K562 (cell line): ENCODE measurements at regions not wholly inside any gene's neighbourhood (a gene's known extent, or its start where the extent isn't known, plus 50 kb on each side); places are given as distances from the start of the nearest gene placed in this dataset.

Source experiments
- DIDO1 ChIP-seq: fragments of 450-650 bp; IDR thresholded peaks from 2 replicates; pipeline ENCODE4 v1.6.1; 2016; ENCODE audit warnings: low read depth, missing biosample characterization, missing genetic modification characterization
- HES1 ChIP-seq: fragments of 450-650 bp; IDR thresholded peaks from 2 replicates; pipeline ENCODE4 v1.6.1; 2016; ENCODE audit warnings: low read depth, mild to moderate bottlenecking, moderate library complexity
- HNRNPH1 ChIP-seq: fragments of 200-400 bp; formaldehyde crosslinking; optimal IDR thresholded peaks from 2 replicates; pipeline ENCODE3; 2017; ENCODE audit warnings: low read depth, mild to moderate bottlenecking, low read length, moderate library complexity
- LEF1 ChIP-seq: fragments of 450-650 bp; IDR thresholded peaks from 2 replicates; pipeline ENCODE4 v1.6.1; 2016; ENCODE audit warnings: mild to moderate bottlenecking
- MEF2A ChIP-seq: IDR thresholded peaks from 2 replicates; pipeline ENCODE4 v1.6.1; 2011; ENCODE audit warnings: low read depth, mild to moderate bottlenecking, low read length, moderate library complexity; ENCODE audit not compliant: control insufficient read depth
- MEIS2 ChIP-seq: fragments of 450-650 bp; IDR thresholded peaks from 2 replicates; pipeline ENCODE4 v1.6.1; 2014; ENCODE audit warnings: mild to moderate bottlenecking; ENCODE audit not compliant: partially characterized antibody
- POLR2A ChIP-seq: fragments of 450-650 bp; conservative IDR thresholded peaks from 2 replicates; pipeline ENCODE4 v1.6.1; 2016
- ZBTB26 ChIP-seq: fragments of 450-650 bp; formaldehyde crosslinking; IDR thresholded peaks from 2 replicates; pipeline ENCODE4 v1.4.0; 2022; ENCODE audit warnings: missing genetic modification characterization
- ZBTB33 ChIP-seq: sonication (generic); formaldehyde crosslinking; IDR thresholded peaks from 2 replicates; pipeline ENCODE4 v1.8.1; 2023; ENCODE audit warnings: mild to moderate bottlenecking, missing genetic modification reagents
- ZBTB40 ChIP-seq, 2 experiments: fragments of 450-650 bp in 1 of 2; sonication (generic) in 1 of 2; formaldehyde crosslinking in 1 of 2; IDR thresholded peaks; 2 replicates each; pipeline versions ENCODE4 v1.7.1 to v1.9.0; 2016 to 2022; ENCODE audit warnings: inconsistent platforms in 1 of 2, mild to moderate bottlenecking in 1 of 2, missing genetic modification reagents in 1 of 2

GRCh38 chr3:154794391-154794790, 285.7 kb upstream of the MME start:
- no peak for TF ChIP-seq ZBTB26 (CRISPR knock-in tag)
- no peak for TF ChIP-seq MEF2A
- TF ChIP-seq HES1 = no peak
- no peak for TF ChIP-seq POLR2A
- no peak for TF ChIP-seq MEIS2
- TF ChIP-seq LEF1 = no peak
- TF ChIP-seq HNRNPH1 = no peak
- no peak for TF ChIP-seq DIDO1 (tag)
- no peak for TF ChIP-seq ZBTB40 (IDR thresholded peaks at IDR 0.05)
- TF ChIP-seq ZBTB40 (CRISPR knock-in tag; IDR thresholded peaks at IDR 0.05) = no peak
- no peak for TF ChIP-seq ZBTB33 (CRISPR knock-in tag)
